Astrocyte of the spinal cord (primary cell): ENCODE measurements at regions not wholly inside any gene's neighbourhood (a gene's known extent, or its start where the extent isn't known, plus 50 kb on each side); places are given as distances from the start of the nearest gene placed in this dataset.

ENCODE experiments used
- DNase-seq: peaks from one replicate; pipeline ENCODE4 v3.0.0; 2011; ENCODE audit warnings: low read depth, low spot score
- H3K4me3 ChIP-seq: 2 replicates; pipeline ENCODE4 v1.5.1; 2011; ENCODE audit warnings: low read depth, mild to moderate bottlenecking, low read length, moderate library complexity
- CTCF ChIP-seq: IDR thresholded peaks from 2 replicates; pipeline ENCODE4 v1.5.1; 2012; ENCODE audit warnings: low read depth, mild to moderate bottlenecking, low read length, inconsistent platforms
- in situ Hi-C: cut with HindIII; loops from 2 replicates; pipeline ENCODE4 v1.10.0; 2017; ENCODE audit warnings: low sequenced_read_pairs

- DNase-seq: no peak
- no peak overlapping the region for H3K4me3 ChIP-seq
- in situ Hi-C loops: no loop called here
- no peak for TF ChIP-seq CTCF
Observed at GRCh38 chr6:122066200-122066599, 333.3 kb upstream of the HSF2 start.

GRCh38 chr6:122068291-122068769 lies 331.1 kb upstream of the HSF2 start:
- no peak for DNase-seq
- in situ Hi-C loops: no loop called here
- no peak overlapping the region for H3K4me3 ChIP-seq
- no peak for TF ChIP-seq CTCF

GRCh38 chr6:122069932-122070331 lies 329.5 kb upstream of the HSF2 start:
- in situ Hi-C loops: no loop called here
- DNase-seq: no peak
- TF ChIP-seq CTCF: no peak
- no peak overlapping the region for H3K4me3 ChIP-seq

- TF ChIP-seq CTCF: no peak
- DNase-seq: no peak
- in situ Hi-C loops: no loop called here
- H3K4me3 ChIP-seq: no peak overlapping the region
Observed at GRCh38 chr6:122072014-122072647, 327.3 kb upstream of the HSF2 start.

GRCh38 chr6:122075084-122075838 lies 324.2 kb upstream of the HSF2 start:
- in situ Hi-C loops: no loop called here
- no peak for DNase-seq
- no peak for TF ChIP-seq CTCF
- no peak overlapping the region for H3K4me3 ChIP-seq

- no peak for TF ChIP-seq CTCF
- no peak overlapping the region for H3K4me3 ChIP-seq
- no peak for DNase-seq
- in situ Hi-C loops: no loop called here
Observed at GRCh38 chr6:122075917-122076316, 323.5 kb upstream of the HSF2 start.
